ENCODE measurements at regions not wholly inside any gene's neighbourhood (a gene's known extent, or its start where the extent isn't known, plus 50 kb on each side); places are given as distances from the start of the nearest gene placed in this dataset.

DNA sequence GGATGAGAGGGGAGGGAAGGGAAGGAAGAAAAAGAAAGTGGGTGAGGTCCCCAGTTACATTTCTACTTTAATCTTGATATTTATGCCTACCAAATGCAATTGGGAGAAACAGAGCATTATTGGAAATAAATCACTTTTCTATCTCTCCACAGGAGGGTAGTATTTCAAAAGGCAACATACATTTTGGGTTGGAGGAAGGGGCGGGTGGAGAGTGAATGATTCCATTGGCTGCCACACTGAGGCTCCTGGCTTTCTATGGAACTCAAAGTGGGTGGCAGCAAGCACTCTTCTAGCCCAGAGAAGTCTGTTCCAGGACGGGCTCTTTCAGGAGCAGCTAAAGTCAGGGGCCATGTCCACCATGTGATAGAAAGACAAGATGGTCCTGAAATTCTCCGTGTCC, 441.3 kb downstream of the DAD1 start:
- no peak for DNase-seq (ENCODE audit: low read depth, low spot score)
- no TSS peak for BruUV-seq (replicated peaks)
- in situ Hi-C loops (cut with HindIII; ENCODE audit: low pct_unique_long_range_greater_than_20kb, low sequenced_read_pairs) (no loop called here), intact Hi-C loops (cut with micrococcal nuclease; ENCODE audit: unreplicated experiment) (no loop called here)
- POLR2A ChIA-PET = no interaction called here
- Histone ChIP-seq H3K4me3 (ENCODE audit: low read depth in 2 of 2, low read length in 2 of 2) (no peak overlapping the region), H3K9me3 (ENCODE audit: control insufficient read depth, insufficient read depth, low read depth, low read length) (no peaks in the 10 kb centered on the region), H3K4me1 (ENCODE audit: control insufficient read depth, insufficient read depth, low read length) (no peaks in the 10 kb centered on the region), H3K27ac (ENCODE audit: low read length) (no peak overlapping the region), H3K36me3 (ENCODE audit: control insufficient read depth, insufficient read depth, low read length) (no peaks in the 10 kb centered on the region), H3K27me3 (ENCODE audit: control insufficient read depth, insufficient read depth, low read length) (no peaks in the 10 kb centered on the region; the same call in 1 of the 2 replicates)
- TF ChIP-seq POLR2AphosphoS5 (IDR thresholded peaks at IDR 0.05; ENCODE audit: low read depth, low read length) (no peak), SIN3A (IDR thresholded peaks at IDR 0.05; ENCODE audit: borderline replicate concordance, insufficient read depth, low read depth, low read length) (no peak)
- TF ChIP-seq, protein P1, sequence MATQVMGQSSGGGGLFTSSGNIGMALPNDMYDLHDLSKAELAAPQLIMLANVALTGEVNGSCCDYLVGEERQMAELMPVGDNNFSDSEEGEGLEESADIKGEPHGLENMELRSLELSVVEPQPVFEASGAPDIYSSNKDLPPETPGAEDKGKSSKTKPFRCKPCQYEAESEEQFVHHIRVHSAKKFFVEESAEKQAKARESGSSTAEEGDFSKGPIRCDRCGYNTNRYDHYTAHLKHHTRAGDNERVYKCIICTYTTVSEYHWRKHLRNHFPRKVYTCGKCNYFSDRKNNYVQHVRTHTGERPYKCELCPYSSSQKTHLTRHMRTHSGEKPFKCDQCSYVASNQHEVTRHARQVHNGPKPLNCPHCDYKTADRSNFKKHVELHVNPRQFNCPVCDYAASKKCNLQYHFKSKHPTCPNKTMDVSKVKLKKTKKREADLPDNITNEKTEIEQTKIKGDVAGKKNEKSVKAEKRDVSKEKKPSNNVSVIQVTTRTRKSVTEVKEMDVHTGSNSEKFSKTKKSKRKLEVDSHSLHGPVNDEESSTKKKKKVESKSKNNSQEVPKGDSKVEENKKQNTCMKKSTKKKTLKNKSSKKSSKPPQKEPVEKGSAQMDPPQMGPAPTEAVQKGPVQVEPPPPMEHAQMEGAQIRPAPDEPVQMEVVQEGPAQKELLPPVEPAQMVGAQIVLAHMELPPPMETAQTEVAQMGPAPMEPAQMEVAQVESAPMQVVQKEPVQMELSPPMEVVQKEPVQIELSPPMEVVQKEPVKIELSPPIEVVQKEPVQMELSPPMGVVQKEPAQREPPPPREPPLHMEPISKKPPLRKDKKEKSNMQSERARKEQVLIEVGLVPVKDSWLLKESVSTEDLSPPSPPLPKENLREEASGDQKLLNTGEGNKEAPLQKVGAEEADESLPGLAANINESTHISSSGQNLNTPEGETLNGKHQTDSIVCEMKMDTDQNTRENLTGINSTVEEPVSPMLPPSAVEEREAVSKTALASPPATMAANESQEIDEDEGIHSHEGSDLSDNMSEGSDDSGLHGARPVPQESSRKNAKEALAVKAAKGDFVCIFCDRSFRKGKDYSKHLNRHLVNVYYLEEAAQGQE (IDR thresholded peaks at IDR 0.05; ENCODE audit: insufficient read depth in 1 of 2, low read depth in 2 of 2, low read length in 1 of 2) = no peak
- no peak for ATAC-seq
- CTCF ChIA-PET = no interaction called here

DNA sequence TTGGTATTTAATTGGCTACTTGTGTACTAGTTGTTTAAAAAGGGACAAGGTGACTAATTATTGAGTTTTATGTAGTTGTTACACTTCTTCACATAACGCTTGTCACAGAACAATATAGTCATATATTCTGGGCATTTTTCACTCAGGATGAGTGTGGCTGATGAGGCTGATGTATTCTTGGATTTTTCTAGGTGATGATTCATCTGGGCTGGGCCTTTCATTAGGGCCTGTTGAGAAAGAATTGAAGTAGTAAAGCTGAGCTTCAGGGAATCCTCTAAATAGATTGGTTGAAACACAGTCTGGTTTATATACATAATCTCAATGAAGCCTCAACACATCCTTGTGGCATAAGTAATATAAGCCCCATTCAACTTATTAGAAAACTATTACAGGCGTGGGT, 445.7 kb downstream of the DAD1 start:
- H3K27me3 ChIP-seq (ENCODE audit: control insufficient read depth, insufficient read depth, low read length) = no peaks in the 10 kb centered on the region; the same call in 1 of the 2 replicates
- no peaks in the 10 kb centered on the region for H3K4me1 ChIP-seq (ENCODE audit: control insufficient read depth, insufficient read depth, low read length)
- H3K4me3 ChIP-seq (ENCODE audit: low read depth in 2 of 2, low read length in 2 of 2) = no peak overlapping the region
- DNase-seq (ENCODE audit: low read depth, low spot score) = no peak
- H3K27ac ChIP-seq (ENCODE audit: low read length) = no peak overlapping the region
- BruUV-seq (replicated peaks) = no TSS peak
- TF ChIP-seq SIN3A (IDR thresholded peaks at IDR 0.05; ENCODE audit: borderline replicate concordance, insufficient read depth, low read depth, low read length) (no peak), TCF7L2 (IDR thresholded peaks at IDR 0.05; ENCODE audit: low read depth, low read length) (no peak), POLR2AphosphoS5 (IDR thresholded peaks at IDR 0.05; ENCODE audit: low read depth, low read length) (no peak)
- TF ChIP-seq, protein P1 (IDR thresholded peaks at IDR 0.05; ENCODE audit: insufficient read depth in 1 of 2, low read depth in 2 of 2, low read length in 1 of 2) = no peak
- TF ChIP-seq, protein P2, sequence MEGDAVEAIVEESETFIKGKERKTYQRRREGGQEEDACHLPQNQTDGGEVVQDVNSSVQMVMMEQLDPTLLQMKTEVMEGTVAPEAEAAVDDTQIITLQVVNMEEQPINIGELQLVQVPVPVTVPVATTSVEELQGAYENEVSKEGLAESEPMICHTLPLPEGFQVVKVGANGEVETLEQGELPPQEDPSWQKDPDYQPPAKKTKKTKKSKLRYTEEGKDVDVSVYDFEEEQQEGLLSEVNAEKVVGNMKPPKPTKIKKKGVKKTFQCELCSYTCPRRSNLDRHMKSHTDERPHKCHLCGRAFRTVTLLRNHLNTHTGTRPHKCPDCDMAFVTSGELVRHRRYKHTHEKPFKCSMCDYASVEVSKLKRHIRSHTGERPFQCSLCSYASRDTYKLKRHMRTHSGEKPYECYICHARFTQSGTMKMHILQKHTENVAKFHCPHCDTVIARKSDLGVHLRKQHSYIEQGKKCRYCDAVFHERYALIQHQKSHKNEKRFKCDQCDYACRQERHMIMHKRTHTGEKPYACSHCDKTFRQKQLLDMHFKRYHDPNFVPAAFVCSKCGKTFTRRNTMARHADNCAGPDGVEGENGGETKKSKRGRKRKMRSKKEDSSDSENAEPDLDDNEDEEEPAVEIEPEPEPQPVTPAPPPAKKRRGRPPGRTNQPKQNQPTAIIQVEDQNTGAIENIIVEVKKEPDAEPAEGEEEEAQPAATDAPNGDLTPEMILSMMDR (IDR thresholded peaks at IDR 0.05) = no peak
- ChIA-PET CTCF (no interaction called here), POLR2A (no interaction called here)
- in situ Hi-C loops (cut with HindIII; ENCODE audit: low pct_unique_long_range_greater_than_20kb, low sequenced_read_pairs) (no loop called here), intact Hi-C loops (cut with micrococcal nuclease; ENCODE audit: unreplicated experiment) (no loop called here)
- H3K36me3 ChIP-seq (ENCODE audit: control insufficient read depth, insufficient read depth, low read length) = no peaks in the 10 kb centered on the region
- no peak for ATAC-seq
- H3K9me3 ChIP-seq (ENCODE audit: control insufficient read depth, insufficient read depth, low read depth, low read length) = no peaks in the 10 kb centered on the region
